Colonic mucosa (tissue), 4 donors: ENCODE measurements at regions not wholly inside any gene's neighbourhood (a gene's known extent, or its start where the extent isn't known, plus 50 kb on each side); places are given as distances from the start of the nearest gene placed in this dataset.

ENCODE experiments used
- DNase-seq: peaks from one replicate; pipeline ENCODE4 v3.0.0-alpha.2; 2020
- H3K27ac ChIP-seq: fragments of 200-600 bp; one replicate; pipeline ENCODE4 v1.8.0; 2021
- H3K27me3 ChIP-seq: fragments of 200-600 bp; one replicate; pipeline ENCODE4 v1.8.0; 2021
- H3K36me3 ChIP-seq: fragments of 200-600 bp; one replicate; pipeline ENCODE4 v1.8.0; 2021
- H3K4me1 ChIP-seq: fragments of 200-600 bp; one replicate; pipeline ENCODE4 v1.8.0; 2021; ENCODE audit warnings: mild to moderate bottlenecking
- H3K4me3 ChIP-seq: fragments of 200-600 bp; one replicate; pipeline ENCODE4 v1.8.0; 2021
- H3K9ac ChIP-seq, 2 donors: one replicate each; pipeline ENCODE4 v1.7.0; 2013; ENCODE audit warnings: control low read depth in 2 of 2, low read depth in 2 of 2, low read length in 2 of 2
- H3K9me3 ChIP-seq: fragments of 200-600 bp; one replicate; pipeline ENCODE4 v1.8.0; 2021
- intact Hi-C: fragments of 100-400 bp; cut with DNase I; formaldehyde crosslinking; loops from one replicate; pipeline ENCODE4 v1.14.1; 2022
- TF ChIP-seq, protein P1 (sequence below): fragments of 200-600 bp; IDR thresholded peaks from one replicate; pipeline ENCODE4 v1.8.0; 2022; ENCODE audit warnings: antibody characterized with exemption, mild to moderate bottlenecking
- donor health status: healthy.
- donor health status: DM: no; HTN: no; CAD: no.
- donor health status: DM: no; HTN: no; CAD: no.

- intact Hi-C loops, result no loop called here
- Histone ChIP-seq H3K36me3 (no peaks in the 10 kb centered on the region), H3K9ac (no peak overlapping the region), H3K27ac (no peak overlapping the region), H3K27me3 (no peaks in the 10 kb centered on the region), H3K4me1 (no peaks in the 10 kb centered on the region), H3K4me3 (no peak overlapping the region), H3K9me3 (no peaks in the 10 kb centered on the region)
- DNase-seq, result no peak
- TF ChIP-seq, protein P1, sequence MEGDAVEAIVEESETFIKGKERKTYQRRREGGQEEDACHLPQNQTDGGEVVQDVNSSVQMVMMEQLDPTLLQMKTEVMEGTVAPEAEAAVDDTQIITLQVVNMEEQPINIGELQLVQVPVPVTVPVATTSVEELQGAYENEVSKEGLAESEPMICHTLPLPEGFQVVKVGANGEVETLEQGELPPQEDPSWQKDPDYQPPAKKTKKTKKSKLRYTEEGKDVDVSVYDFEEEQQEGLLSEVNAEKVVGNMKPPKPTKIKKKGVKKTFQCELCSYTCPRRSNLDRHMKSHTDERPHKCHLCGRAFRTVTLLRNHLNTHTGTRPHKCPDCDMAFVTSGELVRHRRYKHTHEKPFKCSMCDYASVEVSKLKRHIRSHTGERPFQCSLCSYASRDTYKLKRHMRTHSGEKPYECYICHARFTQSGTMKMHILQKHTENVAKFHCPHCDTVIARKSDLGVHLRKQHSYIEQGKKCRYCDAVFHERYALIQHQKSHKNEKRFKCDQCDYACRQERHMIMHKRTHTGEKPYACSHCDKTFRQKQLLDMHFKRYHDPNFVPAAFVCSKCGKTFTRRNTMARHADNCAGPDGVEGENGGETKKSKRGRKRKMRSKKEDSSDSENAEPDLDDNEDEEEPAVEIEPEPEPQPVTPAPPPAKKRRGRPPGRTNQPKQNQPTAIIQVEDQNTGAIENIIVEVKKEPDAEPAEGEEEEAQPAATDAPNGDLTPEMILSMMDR, result no peak
Measured at GRCh38 chr12:77124767-77125166, 59.4 kb upstream of the E2F7 start.

DNA sequence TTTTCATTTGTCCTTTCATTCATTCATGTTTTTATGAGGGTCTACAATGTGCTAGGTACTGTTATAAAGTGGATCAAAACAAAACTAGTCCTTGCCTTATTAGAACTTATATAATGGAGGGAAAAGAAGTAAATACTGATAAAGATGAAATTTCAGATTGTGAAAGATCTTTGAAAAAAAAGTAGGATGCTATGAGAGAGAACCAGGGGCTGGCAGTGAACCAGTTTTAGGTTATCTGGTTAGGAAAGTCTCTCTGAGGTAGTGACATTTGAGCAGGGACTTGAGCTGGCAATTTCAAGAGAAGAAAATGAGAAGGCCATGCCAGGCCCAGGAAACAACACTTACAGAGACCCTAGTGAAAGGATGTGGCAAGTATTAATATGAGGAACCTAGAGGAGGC is 57.3 kb upstream of the E2F7 start:
- intact Hi-C loops, result no loop called here
- no peaks in the 10 kb centered on the region for H3K36me3 ChIP-seq
- H3K27ac ChIP-seq, result no peak overlapping the region
- TF ChIP-seq, protein P1, result no peak
- no peaks in the 10 kb centered on the region for H3K9me3 ChIP-seq
- no peaks in the 10 kb centered on the region for H3K27me3 ChIP-seq
- H3K4me1 ChIP-seq, result no peaks in the 10 kb centered on the region
- H3K4me3 ChIP-seq, result no peak overlapping the region
- no peak overlapping the region for H3K9ac ChIP-seq
- DNase-seq, result no peak

DNA sequence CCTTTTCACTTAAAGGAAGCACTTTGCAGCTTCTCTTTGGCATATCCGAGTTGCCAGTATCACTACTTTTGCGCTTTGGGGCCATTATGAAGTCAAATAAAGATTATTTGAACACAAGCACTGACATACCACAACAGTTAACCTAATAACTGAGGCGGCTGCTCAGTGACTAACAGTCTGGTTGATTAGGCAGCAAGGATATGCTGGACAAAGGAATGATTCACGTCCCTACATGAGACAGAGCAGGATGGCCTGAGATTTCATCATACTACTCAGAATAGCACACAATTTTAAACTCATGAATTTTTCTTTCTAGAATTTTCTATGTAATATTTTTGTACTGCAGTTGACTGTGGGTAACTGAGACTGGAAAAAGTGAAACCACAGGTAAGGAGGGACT is 56.9 kb upstream of the E2F7 start:
- intact Hi-C loops, result no loop called here
- Histone ChIP-seq H3K27me3 (no peaks in the 10 kb centered on the region), H3K9me3 (no peaks in the 10 kb centered on the region), H3K36me3 (no peaks in the 10 kb centered on the region), H3K4me1 (no peaks in the 10 kb centered on the region), H3K4me3 (no peak overlapping the region), H3K27ac (no peak overlapping the region), H3K9ac (no peak overlapping the region)
- TF ChIP-seq, protein P1, result no peak
- no peak for DNase-seq

DNA sequence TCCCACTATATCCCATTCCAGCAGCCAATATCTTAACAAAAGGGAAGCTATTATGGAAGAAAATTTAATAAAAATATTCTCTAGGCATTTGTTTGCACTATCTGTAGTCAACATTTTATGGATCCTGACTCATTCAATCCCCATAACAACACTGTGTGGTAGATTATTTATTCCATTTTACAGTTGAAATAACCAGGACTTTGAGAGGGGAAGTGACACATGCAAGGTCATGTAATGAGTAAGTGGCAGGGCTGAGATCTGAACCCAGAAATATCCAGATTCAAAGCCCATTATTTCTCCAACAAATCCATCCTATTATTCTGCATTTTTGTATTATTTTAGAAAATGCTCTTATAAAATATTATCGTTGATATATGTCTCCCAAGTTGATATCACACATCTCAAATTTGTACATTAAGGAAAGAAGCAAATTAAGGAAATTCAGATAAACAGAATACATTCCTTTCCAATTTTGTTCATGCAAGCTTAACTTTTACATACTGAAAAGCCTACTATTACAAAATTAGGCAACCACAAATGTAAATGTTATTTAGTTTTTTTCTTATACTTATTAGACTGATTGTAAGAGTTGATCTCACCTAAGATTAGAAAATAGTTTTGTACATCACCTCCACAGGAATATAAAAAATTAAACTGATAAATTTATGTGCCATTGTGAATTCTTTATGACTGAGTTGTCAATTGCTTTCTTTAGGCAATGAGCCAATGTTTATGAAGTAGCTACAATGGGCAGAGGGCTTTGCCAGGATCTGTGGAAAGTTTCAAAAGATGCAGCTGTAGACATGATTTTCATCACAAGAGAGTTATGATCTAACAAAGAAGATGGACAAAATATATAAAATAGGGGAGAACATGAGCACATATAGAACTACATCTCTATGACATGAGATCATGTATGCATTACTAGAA is 55.1 kb upstream of the E2F7 start:
- no peak overlapping the region for H3K9ac ChIP-seq
- no peaks in the 10 kb centered on the region for H3K9me3 ChIP-seq
- no peaks in the 10 kb centered on the region for H3K36me3 ChIP-seq
- no peak overlapping the region for H3K4me3 ChIP-seq
- no peaks in the 10 kb centered on the region for H3K27me3 ChIP-seq
- no peak overlapping the region for H3K27ac ChIP-seq
- intact Hi-C loops, result no loop called here
- TF ChIP-seq, protein P1, result no peak
- no peaks in the 10 kb centered on the region for H3K4me1 ChIP-seq
- no peak for DNase-seq

- no peak overlapping the region for H3K4me3 ChIP-seq
- no peak overlapping the region for H3K27ac ChIP-seq
- DNase-seq, result no peak
- no peaks in the 10 kb centered on the region for H3K27me3 ChIP-seq
- TF ChIP-seq, protein P1, result no peak
- intact Hi-C loops, result no loop called here
- H3K4me1 ChIP-seq, result no peaks in the 10 kb centered on the region
- no peaks in the 10 kb centered on the region for H3K36me3 ChIP-seq
- no peak overlapping the region for H3K9ac ChIP-seq
- H3K9me3 ChIP-seq, result no peaks in the 10 kb centered on the region
Measured at GRCh38 chr12:77118696-77119095, 53.3 kb upstream of the E2F7 start.
